ENCODE measurements at regions not wholly inside any gene's neighbourhood (a gene's known extent, or its start where the extent isn't known, plus 50 kb on each side); places are given as distances from the start of the nearest gene placed in this dataset.

DNA sequence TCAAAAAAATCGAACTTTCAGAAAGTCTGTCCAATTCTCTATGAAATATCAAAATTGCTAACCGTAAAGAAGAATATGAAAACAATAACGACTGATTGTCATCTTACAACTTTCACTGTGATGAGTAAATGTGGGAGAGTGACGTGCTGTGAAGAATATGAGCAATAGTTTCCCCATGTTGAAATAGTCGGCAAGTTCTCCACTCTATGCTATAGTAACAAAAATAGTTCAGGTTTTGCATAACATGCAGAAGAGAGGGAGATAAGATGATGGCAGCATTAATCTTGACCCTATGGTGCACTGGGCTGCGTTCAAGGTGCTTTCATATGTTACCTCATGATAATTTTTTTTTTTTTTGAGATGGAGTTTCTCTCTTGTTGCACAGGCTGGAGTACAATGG, 196.8 kb upstream of the CYRIA start:
- no peak for DNase-seq

DNA sequence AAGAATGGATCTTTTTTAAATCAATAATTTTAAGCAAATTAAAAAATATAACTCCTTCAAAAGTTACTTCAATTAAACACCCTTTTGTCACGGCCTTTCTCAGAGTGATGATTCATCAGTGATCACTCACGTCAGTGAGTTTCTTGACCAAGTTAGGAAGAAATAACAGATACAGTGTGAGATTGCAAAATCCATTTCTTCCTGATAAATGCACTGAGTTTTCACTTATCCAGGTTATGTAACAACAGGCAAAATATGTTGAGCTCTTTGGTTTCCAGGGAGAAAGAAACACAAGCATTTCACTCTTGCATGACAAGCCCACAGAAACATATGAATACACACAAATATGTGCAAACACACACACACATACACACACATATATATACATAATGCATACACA, 195.9 kb upstream of the CYRIA start:
- no peak for DNase-seq

DNA sequence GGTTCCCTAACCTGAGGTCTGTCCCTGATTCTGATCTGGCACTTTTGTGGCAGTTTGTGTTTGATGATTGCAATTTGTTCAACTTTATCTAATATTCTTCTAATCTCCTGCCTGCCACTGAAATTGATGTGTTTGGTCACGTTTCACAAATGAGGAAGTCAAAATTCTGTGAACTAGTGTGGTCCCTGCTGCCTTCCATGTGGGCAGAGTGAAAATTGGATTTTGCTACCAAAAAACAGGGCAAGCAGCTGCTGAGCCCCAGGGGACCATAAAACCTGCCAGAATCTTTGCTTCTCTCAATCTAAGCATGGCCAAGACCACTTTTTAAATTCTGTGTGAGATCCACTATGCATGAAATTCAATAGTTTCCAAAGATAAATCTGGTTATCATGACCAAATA, 195.5 kb upstream of the CYRIA start:
- DNase-seq = no peak

DNA sequence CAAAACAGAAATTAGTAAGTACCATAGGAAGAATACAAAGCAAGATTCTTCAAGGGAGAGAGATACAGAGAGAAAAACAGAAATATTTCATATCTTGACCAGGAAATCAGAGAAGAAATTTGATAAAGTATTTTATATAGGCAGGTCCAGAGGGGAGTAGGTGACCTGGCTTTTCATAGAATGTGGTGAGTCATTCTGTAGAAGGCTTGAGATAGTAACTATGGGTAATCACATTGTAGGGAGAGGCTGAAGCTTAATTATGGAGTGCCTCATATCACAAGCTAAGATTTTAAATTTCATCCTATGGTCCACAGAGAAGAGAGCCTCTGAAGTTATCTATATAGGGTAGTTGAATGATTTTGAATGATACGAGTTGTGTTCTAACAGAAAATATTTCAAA, 195.0 kb upstream of the CYRIA start:
- DNase-seq = no peak

DNA sequence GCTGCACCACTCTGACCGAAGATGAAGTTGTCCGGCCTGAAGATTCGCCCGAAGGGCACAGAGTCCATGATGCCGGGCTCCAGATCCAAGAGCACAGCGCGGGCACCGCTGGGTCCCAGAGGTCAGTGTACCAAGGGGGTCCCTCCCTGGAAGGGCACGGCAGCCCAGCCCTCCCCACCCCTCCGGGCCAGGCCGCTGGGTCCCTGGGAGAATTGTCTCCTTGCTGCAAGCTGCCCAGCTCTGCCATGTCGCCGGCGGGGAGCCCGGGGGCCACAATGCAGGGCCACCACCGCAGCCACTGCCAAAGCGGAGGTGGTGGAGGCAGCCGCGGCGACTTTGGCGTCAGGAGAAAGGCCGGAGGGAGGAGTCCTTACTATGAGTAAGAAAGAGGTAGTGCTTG, 189.5 kb upstream of the CYRIA start:
- DNase-seq = no peak

DNA sequence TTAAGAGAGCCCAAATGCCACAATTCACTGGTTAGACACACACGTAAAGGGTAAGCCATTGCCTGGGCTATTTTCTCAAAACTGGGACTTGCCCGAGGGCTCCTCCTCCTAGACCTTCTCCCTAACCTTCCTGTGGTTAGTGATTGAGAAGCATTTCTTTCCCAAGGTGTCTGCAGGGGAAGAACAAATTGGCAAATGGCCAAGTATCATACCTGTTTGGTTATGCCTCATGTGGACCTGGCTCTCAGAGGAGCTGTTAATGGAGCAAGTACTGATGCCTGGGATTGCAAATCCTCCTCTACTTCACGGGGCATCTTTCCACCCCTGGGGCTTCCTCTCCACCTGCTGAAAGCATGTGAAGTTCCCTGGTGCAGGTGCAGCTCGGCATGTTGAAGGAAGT, 187.5 kb upstream of the CYRIA start:
- no peak for DNase-seq

DNA sequence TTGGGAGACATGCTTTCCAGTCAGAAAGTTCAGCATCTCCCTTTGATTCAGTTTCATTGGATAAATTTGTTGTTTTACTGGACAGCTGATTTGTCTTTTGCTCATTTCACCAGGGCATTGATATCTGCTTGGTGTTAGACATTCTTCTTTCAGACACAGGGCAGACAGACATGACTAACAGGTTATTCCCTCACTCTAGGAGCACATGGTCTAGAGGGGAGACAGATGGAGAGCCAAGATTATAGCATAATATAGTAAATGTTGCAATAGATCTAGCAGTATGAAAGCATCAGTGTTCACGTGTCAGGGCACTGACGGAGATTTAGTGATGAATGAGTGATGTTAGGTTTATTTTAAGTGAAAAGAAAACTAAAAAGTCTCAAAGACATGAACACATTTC, 187.0 kb upstream of the CYRIA start:
- no peak for DNase-seq

DNA sequence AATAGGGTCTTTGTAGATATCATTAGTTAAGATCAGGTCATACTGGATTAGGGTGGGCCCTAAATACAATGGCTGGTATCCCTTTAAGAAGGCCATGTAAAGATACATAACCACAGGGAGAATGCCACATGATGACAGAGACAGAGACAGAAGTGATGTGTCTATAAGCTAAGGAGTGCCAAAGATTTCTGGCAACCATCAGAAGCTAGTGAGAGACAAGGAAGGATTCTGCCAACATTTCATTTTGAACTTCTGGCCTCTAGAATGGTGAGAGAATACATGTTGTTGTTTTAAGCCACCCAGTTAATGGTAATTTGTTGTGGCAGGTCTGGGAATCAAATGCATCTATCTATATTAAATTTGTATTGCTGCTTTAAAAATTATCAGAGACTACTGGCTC, 185.5 kb upstream of the CYRIA start:
- no peak for DNase-seq

DNA sequence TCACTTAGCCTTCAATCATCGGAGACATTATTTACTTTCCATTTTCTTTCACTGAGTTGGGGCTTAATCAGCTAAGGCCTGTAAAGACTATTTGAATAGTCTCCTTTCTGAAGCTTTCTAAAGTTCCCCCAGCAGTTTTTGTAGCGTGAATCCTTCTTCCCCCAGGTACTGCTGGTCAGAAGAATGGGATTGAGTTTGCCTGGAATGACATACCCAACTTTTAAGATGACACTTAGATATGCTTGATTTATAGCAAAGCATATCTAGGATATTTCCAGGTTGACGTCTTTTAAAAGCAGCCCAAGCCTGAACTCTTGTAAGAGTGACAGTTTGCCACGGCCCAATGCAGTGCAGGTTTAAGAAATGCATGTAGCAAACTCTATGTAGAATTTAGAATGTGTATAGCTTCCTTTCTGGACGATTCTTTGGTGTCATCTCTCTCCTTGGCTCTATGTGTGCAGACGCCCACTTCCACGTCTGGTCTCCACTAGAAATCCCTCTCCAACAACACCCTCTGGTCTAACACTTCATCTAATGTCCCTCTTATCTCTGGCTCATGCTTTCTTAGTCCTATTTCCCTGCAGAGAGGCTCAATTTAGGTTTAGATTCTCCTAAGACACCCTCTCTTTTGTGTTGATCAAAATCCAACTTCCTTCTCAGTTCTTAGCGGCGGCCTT, 175.0 kb upstream of the CYRIA start:
- no peak for DNase-seq

DNA sequence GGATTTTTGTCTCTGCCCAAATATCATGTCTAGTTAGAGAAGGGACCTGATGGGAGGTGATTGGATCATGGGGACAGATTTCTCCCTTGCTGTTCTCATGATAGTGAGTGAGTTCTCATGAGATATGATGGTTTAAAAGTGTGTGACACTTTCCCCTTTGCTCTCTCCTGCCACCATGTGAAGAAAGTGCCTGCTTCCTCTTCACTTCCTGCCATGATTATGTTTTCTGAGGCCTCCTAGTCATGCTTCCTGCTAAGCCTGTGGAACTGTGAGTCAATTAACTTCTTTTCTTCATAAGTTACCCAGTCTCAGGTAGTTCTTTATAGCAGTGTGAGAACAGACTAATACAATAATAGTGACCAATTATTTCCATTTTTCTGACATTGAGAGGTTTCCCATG, 167.3 kb upstream of the CYRIA start:
- no peak for DNase-seq

DNA sequence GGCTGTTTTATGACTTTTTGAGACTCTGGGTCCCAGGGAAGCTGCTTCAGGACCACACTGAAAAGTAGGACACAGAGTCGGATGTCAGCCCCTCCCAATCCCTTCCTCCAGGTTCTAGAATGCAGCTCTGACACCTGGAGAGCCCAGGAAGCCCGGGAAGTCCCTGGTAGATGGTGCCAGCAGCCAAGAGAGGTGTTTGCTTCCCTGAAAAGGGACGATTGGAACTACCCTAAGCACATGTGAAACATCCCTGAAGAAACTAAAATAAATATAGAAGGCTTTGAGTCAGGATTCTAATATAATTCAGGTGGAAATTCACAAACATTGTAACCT, 163.2 kb upstream of the CYRIA start:
- DNase-seq = no peak

DNA sequence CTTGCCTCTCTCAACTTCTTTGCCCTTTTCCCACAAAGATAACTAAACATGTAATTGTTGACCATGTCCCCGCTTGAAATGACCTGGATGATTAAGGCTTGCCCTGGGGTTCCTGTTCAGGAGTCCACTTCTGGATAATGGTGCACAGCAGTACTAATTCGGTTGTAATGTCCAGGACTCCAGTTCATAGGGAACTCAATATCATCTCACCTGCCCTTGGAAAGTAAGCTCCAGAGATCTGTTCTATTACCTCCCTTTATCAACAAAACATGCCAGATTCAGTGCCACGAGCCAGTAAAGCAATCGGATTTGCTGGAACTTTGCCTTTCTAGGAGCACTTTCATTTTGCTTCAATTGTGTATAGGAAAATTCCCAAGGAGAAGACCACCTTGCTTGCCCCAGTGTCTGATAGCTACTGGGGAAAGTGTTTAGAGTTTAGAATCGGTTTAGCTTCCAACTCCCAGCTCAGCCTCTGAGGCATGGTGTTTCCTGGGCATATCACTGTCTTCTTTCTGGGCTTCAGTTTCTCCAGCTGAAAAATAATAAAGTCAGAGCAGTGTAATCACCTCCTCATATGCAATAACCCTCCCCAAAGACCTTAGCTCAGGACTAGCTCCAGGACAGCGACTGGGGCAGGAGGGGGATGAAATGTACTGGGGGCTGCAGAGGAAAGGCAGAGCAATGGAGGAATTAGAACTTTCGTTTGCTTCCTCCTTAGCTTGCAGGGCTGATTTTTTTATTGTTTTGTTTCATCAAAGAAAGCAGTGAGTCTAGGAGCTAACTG, 162.6 kb upstream of the CYRIA start:
- DNase-seq = no peak

DNA sequence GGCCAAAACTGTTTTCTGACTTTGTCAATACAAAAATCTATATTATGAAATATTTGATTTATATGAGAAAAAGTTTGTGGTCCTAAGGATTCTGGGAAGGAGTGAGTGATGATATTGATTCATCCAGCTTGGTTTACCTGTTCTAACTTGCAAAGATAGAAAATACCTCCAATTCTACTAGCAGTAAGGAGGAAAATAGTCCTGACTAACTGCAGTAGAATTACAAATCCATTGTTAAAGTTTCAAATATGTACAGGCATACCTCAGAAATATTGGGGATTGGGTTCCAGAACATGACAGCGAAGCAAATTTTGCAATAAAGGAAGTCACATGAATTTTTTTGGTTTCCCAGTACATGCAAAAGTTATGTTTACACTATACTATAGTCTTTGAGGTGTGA, 158.8 kb upstream of the CYRIA start:
- DNase-seq = no peak

DNA sequence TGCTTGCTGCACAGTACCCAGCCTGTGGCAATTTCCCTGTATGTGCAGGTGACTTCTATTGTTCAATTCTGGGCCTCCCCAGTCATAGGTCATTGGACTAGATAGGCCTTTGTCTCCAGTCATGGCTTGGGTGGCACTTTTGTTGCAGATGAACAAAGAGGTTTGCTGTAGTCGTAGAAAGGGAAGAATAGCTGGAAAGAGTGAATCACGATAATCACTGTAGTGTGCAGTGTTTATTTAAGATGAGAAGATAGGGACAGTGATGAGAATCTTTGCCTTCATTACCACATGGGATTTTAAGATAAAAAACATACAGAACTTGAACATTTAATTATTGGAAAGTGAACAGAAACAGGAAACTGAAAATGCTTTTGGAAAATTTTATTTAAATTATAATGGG, 156.1 kb upstream of the CYRIA start:
- DNase-seq = no peak

DNA sequence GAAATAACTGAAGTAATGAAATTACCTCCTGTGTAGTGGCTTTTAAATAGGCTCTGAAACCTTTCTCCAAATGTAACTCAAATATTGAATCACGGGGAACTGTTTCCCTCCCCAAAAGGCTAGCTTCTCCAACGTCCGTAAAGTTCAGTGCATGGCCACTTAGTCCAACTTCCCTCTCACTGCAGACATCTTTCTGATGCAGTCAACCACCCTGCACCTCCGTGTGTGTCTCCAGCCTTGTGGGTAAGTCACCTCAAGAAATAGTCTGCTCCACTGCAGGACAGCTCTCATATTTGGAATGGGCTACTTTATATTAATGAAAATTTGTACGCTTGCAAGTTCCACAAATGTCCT, 152.5 kb upstream of the CYRIA start:
- no peak for DNase-seq

DNA sequence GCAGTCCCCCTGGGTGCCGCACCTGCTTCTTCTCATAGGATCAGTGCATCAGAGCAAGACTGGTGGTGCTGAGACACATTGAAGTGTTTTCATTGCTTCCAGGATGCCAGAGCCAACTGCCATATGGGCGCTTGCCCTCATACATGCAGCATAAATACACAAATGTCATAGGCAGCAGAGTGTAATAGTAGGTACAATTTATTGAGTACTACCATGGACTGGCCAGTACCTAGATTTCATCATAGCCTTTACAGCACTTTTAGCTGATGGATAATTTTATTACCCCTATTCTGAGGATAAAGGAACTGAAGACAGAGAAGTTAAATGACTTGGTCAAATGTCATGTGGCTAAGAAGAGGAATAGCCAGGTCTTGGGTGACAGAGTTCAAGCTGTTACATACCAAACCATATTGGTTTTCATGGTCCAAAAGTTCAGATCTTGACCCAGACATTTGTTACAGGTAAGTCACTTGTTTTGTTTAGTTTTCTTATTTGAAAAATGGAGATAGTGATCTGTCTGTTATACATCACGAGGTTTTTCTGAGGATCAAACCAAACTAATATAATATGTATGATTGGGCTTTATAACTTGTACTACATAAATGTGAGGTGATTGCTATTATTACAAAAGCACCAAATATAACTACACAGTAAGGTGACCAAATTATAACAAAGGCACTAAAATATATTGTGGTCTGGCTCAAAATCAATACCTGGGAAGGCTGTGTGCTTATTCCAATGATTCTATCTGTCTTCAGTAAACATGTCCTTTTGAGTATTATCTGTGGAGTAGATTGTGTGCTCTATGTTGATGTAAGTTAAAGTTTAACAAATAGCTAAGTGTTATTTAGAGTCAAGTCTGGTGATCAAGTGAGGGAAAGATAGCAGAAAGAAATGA, 151.9 kb upstream of the CYRIA start:
- no peak for DNase-seq

DNA sequence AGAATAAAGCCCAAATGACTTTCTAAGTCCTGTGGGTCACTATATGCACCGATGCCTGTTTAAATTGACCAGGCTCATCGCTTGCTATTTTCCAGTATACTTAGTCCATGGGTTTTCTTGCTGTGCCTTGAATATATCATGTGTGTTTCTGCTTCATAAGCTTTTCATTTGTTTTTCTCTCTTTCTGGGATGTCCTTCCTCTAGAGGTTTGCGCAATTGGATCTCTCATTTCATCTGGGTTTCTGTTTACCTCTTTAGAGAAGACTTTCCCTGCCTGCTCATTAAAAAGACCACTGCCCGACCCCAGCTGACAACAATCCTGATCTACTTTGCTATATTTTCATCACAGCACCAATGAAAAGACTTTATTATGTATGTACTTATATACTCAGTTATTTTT, 150.9 kb upstream of the CYRIA start:
- DNase-seq = no peak

DNA sequence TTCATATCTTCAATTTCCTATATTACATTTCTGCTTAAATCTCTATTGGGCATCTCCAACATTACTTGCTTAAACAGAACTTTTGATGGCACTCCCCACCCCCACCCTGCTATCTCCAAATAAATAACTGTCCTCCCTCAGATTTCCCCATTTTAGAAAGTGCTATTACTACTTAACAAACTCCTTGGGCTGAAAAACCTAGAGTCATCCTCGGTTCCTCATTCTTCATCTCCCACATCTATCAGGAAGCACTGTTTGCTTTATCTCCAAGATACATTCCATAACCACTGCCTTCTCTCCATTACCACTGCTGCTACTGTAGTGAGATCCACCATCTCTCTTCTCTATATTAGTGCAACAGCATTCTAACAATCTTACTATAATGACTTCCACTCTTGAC, 150.4 kb upstream of the CYRIA start:
- DNase-seq = no peak

DNA sequence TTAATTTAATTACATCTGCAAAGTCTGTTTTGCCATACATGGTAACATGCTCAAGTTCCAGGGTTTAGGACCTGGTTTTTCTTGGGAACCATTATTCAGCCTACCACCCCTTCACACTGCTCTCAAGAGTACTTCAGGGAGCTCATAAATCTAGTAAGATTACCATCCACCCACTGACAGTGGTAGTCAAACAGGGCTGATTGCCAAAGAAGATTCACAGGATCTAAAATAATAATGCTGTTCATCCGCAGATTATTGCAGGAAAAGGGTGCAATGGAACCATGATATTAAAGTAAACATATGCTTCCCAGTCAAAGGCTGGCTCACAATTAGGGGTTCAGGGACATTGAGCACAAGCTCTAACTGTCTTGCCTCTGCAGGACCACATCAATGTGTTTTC, 148.0 kb upstream of the CYRIA start:
- no peak for DNase-seq

DNA sequence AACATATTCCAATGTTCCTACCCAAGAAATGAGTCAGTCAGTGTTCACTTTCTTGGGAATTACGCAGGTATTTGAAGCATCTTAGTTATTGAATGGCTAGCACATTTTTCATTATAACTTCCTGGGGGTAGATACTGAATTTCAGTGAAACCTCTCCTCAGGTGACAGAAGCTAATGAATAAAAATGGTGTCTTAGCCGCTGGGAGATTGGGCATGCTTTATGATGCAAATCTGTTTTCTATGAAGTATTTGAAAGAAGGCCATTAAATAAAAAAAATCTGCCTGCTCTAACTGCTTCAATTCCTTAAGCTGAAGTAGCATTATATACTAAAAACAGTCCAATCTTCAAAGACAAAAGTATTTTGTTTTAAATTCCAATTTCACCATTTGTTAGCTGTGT, 132.8 kb upstream of the CYRIA start:
- no peak for DNase-seq

DNA sequence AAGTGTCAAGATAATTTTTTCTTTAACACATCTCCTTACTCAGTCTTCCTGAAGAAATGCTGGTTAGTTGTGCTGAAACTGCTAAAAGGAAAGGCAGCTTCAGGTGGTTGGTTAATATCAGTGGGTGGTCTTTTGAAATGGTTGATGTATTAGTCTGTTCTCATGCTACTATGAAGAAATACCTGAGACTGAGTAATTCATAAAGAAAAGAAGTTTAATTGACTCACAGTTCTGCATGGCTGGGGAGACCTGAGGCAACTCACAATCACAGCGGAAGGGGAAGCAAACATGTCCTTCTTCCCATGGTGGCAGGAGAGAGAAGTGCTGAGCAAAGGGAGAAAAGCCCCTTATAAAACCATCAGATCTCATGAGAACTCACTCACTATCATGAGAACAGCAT, 125.9 kb upstream of the CYRIA start:
- no peak for DNase-seq

DNA sequence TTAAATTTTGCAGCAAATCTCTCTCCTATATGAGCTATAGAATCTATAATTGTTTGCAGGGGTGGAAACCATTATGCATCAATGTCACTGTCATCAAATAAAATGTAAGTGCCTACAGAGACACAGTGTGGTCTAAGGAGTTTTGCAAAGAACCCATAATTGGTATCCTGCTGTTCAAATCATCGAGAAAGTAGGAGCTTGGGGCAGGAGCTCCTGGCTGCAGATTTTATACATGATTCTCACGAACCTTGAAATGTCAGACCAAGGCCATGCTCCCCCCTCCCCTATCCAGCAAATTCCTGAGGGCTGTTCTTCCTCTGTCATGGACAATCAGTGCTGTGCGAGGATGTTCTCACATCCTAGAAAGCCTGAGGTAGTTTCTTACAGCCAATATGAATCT, 119.5 kb upstream of the CYRIA start:
- DNase-seq = no peak

DNA sequence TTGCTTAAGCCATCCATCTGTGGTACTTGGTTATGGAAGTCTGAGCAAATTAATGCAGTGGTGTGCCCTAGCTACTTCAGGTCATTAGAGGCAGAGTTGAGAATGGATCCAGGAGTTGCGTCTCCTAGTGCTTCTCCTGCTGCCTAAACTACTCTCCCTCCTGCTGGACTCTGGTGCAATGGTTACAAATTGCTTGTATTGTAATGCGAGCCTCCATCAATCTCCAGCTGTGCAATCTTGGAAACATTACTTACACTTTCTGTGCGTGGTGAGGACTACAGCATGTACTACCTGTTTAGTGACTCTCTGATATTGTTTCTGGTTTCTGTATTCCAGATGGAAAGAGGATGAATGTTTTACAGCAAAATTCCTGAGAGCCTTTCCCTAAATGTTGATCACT, 119.0 kb upstream of the CYRIA start:
- DNase-seq = no peak
